HG03521 (cell line): ENCODE measurements at regions not wholly inside any gene's neighbourhood (a gene's known extent, or its start where the extent isn't known, plus 50 kb on each side); places are given as distances from the start of the nearest gene placed in this dataset.

Source experiments
- ATAC-seq: cut with Tn5 transposase; IDR thresholded peaks from one replicate; pipeline ENCODE4 v1.9.1; 2021; ENCODE audit warnings: mild to moderate bottlenecking, moderate library complexity; ENCODE audit not compliant: unreplicated experiment

DNA sequence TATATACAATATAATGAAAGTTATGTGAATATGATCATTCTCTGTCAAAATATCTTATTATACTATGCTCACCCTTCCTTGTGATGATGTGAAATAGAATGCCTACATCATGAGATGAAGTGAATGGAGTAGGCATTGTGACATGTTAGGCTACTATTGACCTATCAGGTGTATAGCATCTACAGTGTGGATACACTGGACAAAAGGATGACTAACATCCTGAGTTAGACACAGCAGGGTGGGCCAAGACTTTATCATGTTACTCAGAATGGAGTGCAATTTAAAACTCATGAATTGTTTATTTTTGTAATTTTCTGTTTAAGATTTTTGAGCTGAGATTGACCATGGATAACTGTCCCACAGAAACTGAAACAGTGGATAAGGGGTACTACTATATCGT lies 53.4 kb upstream of the NAV3 start:
- no peak for ATAC-seq

DNA sequence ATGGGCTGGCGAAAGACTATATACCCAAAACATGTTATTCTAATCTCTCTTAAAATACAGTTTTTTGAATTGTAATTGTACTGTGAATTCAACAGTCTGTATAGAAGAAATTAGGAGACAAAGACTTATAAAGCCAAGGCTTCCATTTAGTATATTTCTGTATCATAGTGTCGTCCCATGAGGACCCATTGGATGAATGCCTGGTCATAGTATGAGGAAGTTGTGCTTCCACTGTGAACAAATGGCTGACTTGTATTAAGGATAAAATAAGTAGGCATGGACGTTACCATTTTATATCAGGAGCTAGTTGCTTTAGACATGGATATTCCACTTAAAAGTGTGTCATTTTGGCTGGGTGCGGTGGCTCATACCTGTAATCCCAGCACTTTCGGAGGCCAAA lies 55.9 kb upstream of the NAV3 start:
- no peak for ATAC-seq

DNA sequence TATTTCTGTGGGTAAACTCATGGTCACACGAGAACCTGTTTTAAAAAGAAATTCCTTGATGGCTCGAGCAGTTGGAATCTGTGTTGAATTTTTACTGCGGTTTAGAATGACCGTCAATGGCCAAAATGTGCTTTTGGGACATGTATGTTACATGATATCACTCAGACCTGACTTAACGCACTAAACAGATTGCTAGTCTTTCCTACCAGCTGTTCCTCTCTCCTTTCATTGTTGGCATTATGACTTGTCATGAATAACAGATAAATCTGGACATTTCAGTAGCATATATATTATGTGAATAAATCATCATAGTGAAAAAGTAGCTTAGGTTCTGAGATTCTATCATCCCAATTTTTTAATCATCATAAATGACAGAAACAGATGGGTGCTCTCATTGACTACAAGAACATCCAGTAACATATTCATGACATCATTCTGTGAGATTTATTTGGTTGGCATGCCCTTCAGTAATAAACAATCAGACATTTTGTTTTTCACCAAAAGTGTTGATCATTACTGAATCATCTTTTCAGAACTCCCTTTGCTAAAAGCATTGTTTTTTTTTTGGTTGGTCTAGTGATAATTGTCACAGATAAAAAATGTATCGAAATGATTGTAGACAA lies 57.9 kb upstream of the NAV3 start:
- no peak for ATAC-seq

DNA sequence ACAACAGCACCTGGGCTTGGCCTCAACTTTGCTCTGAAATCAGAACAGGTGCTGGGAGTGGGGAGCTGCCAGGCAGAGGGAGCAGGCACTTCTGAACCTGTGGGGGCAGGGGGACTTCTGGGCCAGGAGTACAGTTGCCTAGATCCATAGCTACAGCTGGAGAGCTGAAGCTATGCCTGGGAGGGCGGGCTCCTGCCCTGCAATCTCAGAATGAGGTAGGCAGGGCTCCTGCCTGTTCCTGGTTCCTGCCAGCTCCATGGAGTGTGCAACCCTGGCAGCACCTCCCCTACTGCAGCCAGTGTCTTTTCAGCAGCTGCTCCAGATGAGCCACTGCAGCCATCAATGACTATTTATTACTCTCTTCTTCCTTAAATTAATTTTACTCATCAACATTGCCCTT lies 62.1 kb upstream of the NAV3 start:
- ATAC-seq: no peak

DNA sequence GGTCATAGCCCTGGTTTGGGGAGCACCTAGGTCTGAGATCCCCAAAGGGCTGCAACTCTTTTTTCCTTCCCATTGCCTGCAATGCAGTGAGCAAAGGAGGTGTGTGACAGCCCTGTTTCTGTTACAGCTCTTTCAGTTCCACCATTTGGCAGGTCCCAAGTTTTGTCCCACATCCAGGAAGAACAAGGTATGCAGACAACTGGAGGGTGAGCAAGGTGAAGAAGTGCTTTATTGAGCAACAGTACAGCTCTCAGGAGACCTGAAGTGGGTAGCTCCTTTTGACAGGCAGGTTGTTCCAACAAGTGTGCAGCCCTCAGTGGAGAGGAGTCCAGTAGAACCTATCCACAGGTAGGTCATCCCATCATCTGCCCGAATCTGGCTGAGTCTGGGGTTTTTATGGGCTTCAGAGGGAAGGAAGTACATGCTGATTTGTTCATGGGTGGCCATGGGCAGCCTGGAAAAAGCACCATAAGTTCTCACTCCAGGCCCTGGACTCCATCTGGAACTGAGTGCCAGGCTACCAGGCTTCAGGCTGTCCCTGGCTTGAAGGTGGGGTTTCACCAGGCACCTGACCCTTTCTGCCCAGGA lies 62.8 kb upstream of the NAV3 start:
- no peak for ATAC-seq

DNA sequence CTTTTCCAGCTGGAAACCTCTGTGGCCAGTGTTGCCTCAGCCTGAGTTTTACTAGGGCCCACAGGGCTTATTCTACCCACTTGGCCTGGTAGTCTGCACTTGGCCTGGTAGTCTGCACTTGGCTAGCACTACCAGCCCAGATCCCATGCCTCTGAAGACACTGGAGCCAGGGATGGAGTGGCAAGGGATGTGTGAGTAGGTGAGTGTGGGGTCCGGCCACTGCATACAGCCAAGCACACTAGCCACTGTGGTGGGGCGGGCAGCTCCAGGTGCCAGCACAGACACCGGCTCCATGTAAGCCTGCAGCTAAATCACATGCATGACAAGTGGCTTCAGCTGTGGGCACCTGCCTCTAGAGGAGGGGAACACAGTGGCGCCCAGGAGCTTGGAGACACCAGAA lies 63.4 kb upstream of the NAV3 start:
- ATAC-seq: no peak

DNA sequence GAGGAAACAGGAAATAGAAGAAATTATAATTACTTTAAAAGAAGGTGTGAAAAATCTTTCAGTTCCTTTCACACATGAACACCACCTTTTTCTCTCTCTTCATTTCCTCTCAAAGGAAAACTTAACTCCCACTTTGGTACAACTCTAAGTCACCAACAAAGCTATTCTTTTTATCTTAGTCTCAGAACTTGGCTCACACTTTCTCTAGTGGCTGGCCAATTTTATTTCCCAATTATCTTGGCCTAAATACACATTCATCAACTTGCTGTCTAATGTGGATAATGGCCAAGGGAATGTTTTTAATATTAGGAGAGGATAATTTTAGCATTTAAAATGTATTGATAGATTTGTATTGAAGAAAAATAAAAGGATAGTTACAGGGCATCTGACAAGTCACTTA lies 64.5 kb upstream of the NAV3 start:
- ATAC-seq: no peak

DNA sequence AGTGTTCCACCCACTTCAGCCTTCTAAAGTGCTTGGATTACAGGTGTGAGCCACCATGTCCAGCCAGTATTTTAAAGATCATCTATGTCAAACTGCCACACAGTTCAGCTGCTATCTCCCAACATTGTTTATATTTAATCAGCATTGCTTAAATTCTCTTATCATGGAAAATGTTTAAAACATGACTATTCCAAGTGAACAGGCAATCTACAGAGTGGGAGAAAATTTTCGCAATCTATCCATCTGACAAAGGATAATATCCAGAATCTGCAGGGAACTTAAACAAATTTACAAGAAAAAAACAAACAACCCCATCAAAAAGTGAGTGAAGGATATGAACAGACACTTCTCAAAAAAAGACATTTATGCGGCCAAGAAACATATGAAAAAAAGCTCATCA lies 69.4 kb upstream of the NAV3 start:
- ATAC-seq: no peak

DNA sequence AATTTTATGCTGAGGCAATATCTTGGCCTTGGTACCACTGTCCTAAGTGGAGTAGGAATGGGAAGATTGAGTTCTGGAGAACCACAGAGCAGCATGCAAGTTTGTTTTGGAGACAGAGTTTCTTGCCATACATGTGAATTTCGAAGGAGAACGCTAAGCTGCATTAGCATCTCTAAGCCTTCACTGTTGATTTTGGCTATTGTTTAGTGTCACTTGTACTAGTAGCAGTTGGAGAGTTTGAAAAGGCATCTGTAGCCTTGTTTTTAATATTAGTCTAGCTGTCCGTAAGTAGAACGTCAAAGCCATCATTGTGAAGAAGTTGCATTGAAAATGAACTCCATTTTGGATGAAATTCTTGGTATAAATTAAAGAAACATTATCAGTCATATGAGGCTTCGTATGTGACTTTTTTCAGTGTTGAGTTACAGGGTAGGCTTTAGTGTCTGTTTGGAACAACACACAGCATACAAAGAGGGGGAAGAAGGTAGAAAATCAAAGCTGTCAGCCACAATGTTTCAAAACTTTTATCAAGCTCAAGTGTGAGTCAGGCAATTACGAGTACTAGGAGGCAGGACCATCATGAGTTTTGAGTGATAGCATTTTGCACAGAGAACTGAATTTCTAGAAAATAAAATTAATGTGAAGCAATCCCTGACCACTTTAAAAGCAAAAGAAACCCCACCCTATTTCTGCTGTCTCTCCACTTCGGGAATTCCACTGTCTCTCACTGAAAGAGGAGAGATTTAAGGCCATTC lies 70.2 kb upstream of the NAV3 start:
- ATAC-seq: no peak

DNA sequence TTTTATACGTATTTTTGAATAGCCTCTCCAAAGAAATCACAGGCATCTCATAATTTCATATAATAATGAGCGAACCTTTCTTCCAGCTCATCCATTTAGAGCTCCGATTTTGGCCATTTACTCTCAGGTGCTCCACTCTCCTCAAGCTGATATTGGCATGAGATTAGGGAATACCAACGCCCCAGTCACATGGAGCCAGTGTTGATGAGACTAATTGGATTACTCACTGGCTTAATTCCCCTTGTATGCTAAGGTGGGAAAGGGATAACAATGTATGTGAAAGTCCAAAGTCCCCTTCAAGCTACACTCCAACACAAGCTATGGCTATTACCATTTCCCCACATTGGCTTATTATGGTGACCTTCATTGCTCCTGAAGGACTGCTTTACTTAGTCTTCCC lies 76.6 kb upstream of the NAV3 start:
- ATAC-seq: no peak

DNA sequence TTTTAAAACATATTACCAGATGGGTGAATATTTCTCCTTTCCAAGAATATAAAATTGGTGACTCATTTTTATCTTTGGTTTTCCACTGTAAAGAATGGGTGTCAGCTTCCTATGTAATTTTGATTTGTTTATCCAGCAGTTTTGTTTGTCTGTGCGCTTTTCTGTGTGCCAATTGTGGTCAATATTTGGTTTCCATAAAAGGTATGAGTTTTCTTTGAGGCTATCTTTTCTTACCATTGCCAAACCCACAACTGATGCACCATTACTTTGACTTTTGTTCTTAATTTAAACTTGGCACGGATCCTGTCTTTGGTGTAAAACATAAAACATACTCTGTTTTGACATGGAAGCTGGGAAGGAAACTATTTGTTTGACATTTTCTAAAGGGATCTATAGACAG lies 78.8 kb upstream of the NAV3 start:
- no peak for ATAC-seq

DNA sequence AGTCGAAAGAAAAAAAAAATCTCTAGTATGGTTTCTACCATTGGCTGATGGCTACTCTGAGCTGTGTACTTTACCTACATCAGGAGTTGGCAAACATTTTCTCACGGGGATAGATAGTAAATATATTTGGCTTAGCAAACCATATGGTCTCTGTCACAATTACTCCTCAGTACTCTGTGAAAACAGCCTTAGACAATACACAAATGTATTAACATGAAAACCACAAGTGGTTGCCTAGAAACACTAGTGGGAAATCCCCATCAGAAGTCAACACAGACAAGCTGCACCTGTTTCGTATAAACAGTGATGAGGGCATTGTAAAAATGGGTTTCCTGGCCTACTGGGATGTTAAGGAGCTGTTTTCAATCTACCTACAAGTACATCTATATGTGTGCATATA lies 84.6 kb upstream of the NAV3 start:
- ATAC-seq: peak; percentile 99

DNA sequence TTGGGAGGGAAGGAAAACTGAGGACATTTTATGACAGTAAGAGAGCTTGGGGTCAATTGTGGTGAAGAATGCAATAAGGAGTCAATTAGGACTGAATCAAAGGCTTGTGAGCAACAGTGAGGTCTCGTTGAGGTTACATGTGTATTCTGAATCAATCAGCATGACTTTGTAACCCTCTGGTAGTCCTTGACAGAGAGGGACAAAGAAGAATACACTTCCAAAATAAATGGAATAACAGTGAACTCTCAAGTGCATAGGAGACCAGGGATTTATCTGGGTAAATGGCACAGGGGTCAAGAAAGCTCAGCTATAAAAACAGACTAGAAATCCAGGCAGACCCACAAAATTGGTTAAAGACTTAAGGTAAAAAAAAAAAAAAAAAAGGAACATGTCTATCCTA lies 85.1 kb upstream of the NAV3 start:
- no peak for ATAC-seq

DNA sequence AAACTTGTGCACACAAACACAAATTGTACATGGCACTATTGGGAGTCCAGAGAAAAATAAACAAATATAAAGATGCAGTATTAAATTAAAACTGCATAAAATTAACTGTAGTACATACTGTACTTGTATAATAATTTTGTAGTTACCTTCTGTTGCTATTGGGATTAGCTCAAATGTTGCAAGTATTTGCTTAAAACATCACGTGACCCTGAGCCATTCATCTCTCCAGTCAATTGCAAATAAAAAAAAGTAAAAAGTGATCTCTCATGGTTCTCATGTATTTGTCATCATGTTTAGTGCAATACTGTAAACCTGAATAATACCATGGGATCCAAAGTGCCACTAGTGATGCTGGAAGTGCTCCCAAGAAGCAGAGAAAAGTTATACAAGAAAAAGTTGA lies 88.1 kb upstream of the NAV3 start:
- ATAC-seq: no peak

DNA sequence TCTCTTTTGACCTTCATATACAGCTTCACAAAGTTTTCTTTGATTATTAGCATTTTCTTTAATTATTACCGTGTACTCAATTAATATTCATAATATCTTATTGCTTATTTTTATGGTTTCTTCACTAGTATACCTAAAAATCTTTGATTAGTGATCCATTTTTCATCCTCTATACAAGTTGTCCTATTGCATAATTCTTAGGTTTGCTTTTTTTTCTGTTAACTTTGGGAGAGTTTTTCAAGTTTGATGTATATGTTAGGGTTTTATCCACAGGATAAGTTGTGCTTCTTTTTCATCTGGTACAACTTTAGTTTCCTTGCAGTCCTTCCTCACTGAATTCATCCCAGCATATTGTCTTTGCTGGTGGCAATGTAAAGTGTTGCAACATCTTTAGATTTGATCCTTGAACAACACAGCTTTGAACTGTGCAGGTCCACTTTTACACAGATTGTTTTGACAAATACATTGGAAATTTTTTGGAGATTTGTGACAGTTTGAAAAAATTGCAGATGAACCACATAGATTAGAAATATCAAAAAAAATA lies 88.6 kb upstream of the NAV3 start:
- ATAC-seq: no peak

DNA sequence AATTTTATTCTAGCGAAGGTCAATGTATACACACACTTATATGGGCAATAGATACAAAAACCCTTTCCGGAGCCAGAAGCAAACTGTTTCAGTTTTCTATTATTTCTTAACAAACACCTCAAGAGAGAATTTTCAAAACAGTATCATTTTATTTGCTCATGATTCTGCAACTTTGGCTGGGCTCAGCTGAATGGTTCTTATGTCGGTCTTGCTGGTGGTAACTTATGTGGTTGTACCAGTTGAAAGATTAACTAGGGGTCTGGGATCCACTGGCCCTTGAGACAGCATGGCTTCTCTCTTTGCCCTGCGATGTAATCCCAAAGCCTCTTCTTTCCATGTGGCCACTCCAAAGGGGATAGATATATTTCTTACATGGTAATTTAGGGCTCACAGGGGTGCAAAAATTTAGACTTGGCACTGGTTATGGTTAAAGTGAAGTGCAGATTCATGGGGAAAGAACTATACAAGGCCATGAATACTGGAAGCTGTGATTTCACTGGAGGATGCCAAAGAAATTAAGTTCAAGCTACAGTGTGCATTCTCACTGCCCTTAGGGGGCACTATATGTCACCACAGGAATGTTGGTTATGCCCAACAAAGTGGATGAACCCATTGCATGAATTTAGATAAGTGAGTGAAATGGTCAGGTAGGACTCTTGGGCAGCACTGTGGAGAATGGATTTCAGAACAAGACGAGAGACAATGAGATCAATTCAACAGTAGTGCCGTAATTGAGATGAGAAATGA lies 94.3 kb upstream of the NAV3 start:
- ATAC-seq: no peak

DNA sequence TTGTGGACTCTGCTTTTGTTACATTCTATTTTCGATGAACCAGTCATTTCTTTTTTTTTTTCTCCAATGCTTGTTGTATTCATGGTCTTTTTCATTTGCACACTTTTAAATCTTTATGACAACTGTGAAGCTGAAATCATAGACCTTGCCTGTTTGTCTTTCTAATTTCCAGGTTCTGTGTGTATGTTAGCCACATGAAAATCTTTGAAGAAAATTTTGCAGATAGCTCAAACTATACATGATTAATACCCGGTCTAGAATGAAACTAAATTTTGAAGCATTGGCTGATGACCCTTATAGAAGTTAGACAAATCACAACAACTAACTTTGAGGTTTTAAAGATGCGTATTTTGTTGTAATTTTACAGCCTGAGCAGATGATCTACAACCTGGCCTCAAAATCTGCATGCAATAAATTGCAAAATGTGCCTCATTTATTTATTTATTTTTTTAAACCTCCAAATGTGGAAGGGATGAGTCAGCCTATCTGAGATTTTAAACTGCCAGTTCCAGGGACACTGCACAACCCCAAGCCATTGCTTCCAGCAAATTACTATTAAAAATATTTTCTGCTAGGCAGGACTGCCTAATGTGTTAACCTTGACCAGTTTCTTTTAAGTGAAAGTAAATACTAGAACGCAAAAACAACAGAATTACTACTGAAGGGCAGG lies 96.3 kb upstream of the NAV3 start:
- ATAC-seq: no peak

DNA sequence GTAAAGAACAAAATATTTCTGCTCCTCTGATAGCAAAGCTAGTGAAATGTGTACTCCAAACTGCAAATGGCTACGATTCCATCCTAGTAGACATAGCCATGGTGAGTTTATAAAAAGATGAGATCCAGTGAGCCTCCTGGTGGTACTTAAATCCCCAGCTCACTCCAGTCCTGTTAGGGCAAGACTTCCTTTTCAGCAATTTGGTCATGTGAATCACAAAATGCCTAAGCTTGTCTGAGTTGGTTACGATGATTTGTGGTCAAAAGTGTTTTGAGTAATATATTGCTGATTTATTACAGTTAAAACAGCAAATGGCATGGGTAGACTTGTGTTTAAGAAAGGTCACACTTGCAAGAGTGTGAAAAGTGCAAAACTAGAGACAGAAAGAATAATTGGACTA lies 102.7 kb upstream of the NAV3 start:
- no peak for ATAC-seq

DNA sequence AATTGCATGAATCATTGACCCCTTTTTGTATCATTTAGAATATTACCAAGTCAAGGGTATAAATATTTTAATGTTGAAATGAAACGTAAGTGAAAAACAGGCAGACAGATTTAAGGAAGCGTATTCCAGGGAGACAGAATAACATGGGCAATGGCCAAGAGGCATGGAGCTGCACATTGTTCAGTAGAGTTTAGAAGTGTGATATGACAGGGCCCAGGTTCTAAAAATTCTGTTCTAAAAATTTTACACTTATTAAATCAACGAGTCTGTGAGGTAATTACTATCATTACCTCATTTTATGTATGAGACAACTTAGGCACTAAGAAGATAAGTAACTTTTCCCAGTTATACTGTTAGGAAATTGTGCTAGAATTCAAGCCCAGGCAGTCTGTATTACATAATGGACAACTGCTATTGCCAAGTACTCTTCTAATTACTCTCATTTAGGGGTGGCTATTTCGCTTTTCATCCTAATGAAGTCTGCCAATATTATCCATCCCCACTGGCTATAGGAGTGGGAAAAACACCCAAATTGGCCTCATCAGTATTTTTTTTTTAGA lies 103.2 kb upstream of the NAV3 start:
- no peak for ATAC-seq

DNA sequence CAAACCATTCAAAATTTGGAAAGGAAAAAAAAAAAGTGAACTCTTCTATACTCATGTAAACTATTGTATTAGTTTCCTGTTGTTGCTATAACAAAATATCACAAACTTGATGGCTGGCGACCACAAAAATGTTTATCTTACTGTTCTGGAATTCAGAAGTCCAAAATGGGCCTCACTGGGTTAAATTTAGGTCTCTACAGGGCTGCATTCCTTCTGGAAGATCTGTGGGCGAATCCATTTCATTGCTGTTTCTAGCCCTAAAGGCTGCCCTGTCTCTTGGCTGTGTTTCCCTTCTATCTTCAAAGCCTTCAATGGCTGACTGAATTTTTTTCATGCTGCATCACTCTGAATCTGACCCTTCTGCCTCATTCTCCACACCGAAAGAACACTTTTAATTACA lies 105.1 kb upstream of the NAV3 start:
- no peak for ATAC-seq
